Gastroesophageal sphincter (tissue), 3 donors: ENCODE measurements at regions not wholly inside any gene's neighbourhood (a gene's known extent, or its start where the extent isn't known, plus 50 kb on each side); places are given as distances from the start of the nearest gene placed in this dataset.

Experiments used
- CTCF ChIP-seq, 4 experiments: fragments of 200-600 bp in 2 of 4; fragments of 450-650 bp in 2 of 4; sonication (generic) in 1 of 4; IDR thresholded peaks; one replicate each; pipeline ENCODE4 v1.5.1; 2017 to 2019; ENCODE audit warnings: antibody characterized with exemption in 4 of 4, mild to moderate bottlenecking in 2 of 4, moderate library complexity in 2 of 4
- POLR2A ChIP-seq, 2 donors: fragments of 450-650 bp; IDR thresholded peaks; one replicate each; pipeline ENCODE4 v1.6.1; 2017; ENCODE audit warnings: antibody characterized with exemption in 2 of 2, mild to moderate bottlenecking in 2 of 2, moderate library complexity in 1 of 2
- POLR2AphosphoS5 ChIP-seq: sonication (generic); formaldehyde crosslinking; IDR thresholded peaks from one replicate; pipeline ENCODE4 v1.6.1; 2017; ENCODE audit warnings: antibody characterized with exemption

GRCh38 chr1:81597720-81598426 is 202.9 kb upstream of the ADGRL2 start:
- no peak for TF ChIP-seq POLR2A (IDR thresholded peaks at IDR 0.05)
- TF ChIP-seq CTCF (IDR thresholded peaks at IDR 0.05): no peak
- no peak for TF ChIP-seq POLR2AphosphoS5
